HG03064 (cell line): ENCODE measurements at regions not wholly inside any gene's neighbourhood (a gene's known extent, or its start where the extent isn't known, plus 50 kb on each side); places are given as distances from the start of the nearest gene placed in this dataset.

Experiments
- ATAC-seq: cut with Tn5 transposase; IDR thresholded peaks from one replicate; pipeline ENCODE4 v1.9.1; 2021; ENCODE audit warnings: low read depth; ENCODE audit not compliant: unreplicated experiment

GRCh38 chr2:147792966-147793617 is 51.7 kb upstream of the ACVR2A start:
- no peak for ATAC-seq

DNA sequence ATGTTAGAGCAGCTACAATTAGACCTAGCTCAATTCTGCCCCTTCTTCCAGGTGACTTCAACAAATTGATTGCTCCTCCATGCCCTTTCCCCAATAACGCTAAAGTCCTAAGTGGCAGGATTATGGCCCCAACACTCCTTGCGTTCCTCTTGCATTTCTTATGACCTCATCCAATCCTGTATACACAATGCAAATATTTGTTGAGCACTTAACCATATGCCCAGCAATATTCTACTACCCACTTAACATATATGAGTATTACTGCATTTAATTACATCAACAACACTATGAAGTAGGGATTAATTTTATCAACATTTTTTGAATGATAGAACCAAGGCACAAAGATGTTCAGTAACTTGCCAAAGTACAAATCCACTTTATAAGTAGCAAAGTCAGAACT is 54.2 kb upstream of the ACVR2A start:
- ATAC-seq: no peak

- ATAC-seq: no peak
Measured at GRCh38 chr2:147789720-147790119, 55.1 kb upstream of the ACVR2A start.

DNA sequence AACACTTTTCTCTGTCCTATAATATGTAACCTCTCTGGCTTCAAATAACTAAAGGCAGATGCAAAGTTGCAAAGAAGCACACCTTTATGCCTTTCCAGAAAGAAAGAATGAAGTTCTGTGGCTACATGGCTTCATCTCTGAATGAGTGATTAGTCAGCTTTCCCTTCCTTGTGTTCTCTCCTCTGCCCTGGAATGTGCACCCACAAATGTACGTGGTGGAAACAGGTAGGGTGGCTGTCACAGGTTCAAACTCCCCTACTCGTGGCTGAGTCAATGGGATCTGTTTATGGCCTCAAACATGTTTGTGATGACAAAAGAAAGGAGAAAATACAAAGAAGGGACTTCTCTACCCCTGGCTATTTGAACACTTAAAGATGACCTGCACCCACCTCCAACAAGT is 55.5 kb upstream of the ACVR2A start:
- ATAC-seq: no peak

DNA sequence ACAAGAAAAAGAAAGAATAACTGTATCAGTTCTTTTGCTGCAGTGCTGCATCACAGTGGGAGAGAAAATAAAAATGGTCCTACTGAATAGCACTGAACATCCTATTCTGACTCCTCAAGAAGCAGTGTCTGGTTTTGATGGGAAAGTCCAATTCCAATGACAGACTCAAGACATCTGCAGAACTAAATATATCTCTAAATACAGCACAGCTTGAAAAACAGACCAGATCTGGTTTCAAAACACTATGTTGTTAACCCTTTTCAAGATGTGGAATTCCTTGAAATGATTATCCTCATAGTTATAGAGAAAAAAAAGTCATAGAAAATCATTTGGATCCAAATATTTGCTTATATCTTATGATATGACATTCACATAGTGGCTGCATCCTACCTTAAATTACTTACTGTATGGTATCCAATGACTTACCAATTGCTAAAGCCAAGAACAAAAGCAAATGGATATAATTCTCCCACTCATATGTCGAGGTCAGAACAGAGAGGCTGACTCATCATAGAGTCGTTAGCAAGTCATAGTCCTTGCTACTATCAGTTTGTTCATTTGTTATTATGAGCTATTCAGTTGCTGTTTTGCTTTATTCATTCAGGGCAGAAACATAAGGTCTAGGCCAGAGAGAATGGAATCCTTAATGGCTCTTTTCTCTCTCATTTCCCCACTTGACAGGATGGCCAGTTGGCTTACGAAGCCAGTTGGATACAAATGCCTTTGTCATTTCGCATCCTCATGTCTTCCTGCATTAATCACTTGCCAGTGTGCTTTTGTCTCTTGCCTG is 62.5 kb upstream of the ACVR2A start:
- no peak for ATAC-seq

DNA sequence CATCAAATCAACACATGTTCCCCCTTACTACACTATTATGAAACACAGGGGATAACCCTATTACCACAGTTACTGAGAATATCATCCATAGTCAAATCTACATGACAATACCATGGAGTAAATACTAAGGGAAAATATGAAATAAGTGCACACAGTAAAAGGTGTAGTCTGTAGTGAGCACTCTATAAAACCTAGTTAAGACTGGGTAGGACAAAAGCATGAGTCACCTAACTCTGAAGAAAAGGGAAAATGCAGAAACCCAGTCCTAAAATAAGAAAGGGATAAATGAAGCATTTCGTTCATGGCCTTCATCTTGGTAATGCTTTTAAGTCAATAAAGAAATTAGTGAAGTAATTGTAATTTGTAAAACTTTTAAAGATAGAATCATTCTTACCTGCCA is 65.4 kb upstream of the ACVR2A start:
- ATAC-seq: no peak

DNA sequence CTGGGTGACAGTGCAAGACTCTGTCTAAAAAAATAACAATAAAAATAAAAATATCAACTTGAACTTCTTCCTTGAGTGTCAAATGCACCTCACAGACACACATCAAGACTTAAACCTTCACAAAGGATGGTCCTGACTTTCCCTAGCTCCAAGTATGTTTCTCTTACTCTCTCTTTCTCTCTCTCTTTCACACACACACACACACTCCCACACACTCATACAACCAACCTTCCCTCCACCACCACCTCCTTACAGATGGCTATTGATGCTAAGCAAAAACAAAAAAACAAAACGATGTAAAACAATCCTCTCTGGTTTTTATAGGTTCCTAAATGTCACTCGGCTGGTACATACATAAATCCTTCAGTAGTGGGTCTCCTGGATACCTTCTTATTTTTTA is 67.4 kb upstream of the ACVR2A start:
- no peak for ATAC-seq

DNA sequence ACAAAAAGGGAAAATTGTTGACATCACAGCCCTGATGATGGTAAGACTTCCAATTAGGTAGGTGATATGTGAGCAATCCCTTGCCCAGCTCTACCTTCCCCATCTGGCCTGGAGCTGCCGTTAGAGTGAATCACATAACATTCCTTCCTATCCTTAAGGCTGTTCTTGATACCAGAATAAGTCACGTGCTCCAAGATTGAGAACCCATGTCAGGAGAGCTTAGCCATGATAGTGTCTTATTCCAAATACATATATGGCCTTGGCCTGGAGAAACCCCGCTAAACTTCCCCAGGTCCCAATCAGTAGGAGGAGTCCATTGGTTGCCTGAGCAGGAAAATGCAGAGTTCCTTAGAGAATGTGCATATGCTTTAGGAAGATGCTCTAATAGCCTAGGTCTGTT is 70.0 kb upstream of the ACVR2A start:
- no peak for ATAC-seq

DNA sequence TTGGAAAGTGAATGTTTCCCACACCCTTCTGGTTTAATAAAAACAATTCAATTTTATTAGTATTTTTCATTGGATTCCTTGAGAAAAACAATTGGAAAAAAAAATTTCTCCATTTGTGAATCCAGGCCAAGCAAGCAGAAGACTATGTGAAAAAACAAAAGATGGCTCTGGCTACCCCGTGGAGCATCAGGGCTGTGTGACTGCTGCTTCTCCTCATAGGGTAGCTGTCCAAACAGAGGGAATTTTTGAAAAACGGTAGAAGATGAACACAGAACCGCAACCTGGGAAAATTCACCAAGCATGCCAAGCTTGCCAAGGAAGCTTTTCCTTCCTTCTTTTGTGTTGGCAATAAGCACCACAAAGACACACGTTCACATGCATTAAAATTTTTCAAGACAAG is 71.3 kb upstream of the ACVR2A start:
- no peak for ATAC-seq

GRCh38 chr2:147772781-147773180 is 72.0 kb upstream of the ACVR2A start:
- ATAC-seq: no peak

DNA sequence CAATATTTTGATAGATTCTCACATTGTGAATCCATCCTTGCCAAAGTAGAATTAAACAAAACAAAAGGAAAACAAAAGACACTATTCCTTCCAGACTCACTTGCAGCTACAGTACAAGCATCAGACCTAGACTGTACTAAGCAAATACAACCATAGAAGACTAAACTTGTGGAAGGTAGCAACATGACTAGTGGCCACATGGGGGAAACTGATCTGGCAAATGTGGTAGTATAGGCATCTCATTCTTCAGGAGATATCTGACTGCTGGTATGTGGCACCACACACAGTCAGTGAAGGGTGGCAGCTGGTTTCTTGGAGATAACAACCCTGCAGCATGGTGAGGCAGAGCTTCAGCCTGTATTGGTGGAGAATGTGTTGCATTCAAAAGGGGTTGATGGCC is 81.0 kb upstream of the ACVR2A start:
- no peak for ATAC-seq

GRCh38 chr2:147760984-147761383 is 83.8 kb upstream of the ACVR2A start:
- ATAC-seq: no peak

GRCh38 chr2:147759536-147759935 is 85.3 kb upstream of the ACVR2A start:
- ATAC-seq: no peak

GRCh38 chr2:147758821-147759220 is 86.0 kb upstream of the ACVR2A start:
- no peak for ATAC-seq

DNA sequence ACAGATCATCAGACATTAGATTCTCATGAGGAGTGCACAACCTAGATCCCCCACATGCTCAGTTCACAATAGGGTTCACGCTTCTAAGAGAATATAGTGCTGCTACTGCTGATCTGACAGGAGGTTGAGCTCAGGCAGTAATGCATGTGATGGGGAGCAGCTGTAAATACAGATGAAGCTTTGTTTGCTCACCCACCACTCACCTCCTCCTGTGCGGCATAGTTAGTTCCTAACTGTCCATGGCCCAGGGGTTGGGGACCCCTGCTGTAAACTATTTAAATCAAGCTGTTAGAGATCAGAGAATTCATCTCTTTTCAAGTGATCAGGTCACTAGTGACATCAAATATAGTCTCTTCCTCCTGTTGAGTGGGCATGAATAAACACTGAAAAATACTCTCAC is 88.8 kb upstream of the ACVR2A start:
- ATAC-seq: no peak

DNA sequence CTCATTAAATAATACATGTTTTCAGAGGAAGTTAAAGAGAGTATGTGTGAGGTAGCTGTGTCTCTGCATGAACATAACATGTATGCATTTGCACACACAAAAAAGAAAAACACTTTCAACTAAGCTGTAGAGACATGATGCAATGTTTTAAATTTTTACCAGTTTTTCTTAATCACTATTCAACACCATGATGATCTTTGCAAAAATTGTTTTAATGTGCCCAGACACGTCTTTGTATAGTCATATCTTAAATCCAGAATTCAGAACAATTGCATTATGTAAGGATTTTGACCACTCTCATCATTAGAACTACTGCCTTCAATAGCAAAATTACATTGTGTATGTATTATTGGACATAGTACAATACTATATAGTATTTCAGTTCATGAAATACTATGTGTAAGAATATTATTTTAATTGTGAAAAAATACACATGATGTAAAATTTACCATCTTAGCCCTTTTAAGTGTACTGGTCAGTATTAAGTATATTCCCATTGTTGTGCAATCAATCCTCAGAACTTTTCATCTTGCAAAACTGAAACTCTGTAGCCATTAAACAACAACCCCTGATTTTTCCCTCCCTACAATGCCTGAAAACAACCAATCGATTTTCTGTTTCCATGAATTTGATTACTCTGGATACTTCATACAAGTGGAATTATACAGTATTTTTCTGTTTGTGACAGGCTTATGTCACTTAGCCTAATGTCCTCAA is 104.5 kb upstream of the ACVR2A start:
- ATAC-seq: no peak

- ATAC-seq: no peak
Measured at GRCh38 chr2:147739508-147739907, 105.3 kb upstream of the ACVR2A start.

DNA sequence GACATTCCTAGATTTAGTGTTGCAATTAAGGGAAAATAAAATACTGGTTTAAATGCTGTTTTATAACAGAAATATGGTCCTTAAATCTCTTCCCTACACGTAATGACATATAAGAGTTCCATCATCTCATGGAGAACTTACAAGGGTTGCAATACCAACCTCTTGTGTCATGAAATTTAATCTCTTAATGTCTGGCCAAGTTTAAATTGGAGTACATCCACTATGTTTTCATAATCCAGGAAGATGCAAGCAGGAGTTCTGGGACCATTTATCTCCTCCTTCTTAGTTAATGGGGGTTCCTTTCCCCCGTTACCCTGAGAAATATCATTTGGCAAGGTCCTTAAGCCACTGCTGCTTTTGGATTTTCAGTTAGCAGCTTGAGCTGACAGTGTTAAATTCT is 126.0 kb upstream of the ACVR2A start:
- no peak for ATAC-seq

- no peak for ATAC-seq
Measured at GRCh38 chr2:147716906-147717305, 127.9 kb upstream of the ACVR2A start.

DNA sequence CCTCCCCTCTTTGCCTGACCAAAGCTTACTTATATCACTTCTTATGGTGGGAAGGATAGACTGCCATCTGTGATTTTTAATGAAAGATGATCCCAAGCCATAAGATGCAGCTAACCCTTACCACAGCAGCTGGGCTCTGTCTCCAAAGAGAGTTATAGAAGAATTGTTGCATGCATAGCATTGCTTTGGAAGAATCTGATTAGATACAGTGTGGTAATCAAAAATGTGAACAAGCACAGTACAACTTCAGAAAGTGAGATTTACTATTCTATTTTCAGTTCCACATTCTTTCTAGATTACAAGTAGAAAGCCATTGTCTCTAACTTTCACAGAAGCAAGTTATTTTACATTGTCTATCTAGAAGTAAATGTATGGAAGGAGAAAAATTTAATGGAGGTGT is 129.0 kb upstream of the ACVR2A start:
- no peak for ATAC-seq

DNA sequence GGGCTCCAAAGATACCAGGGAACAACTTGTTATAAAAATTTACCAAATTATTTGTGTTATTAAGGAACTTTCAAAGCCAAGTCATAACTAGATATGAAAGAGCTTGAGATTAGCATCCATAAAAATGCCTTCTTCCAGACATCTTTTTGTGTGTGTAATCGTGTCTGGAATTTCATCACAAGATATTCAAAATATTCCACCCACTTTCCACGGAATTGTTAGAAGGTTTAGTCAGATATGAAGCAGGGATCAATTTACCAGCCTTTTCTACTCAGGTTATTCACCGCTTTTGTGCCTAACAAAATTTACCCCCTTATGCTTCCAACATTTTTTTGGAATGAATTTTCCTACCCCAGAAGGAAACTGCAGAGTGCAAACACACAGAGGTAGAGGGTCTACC is 130.2 kb upstream of the ACVR2A start:
- ATAC-seq: no peak

- no peak for ATAC-seq
Measured at GRCh38 chr2:147713349-147713748, 131.5 kb upstream of the ACVR2A start.
